CD14-positive monocyte (primary cell): ENCODE measurements at regions not wholly inside any gene's neighbourhood (a gene's known extent, or its start where the extent isn't known, plus 50 kb on each side); places are given as distances from the start of the nearest gene placed in this dataset.

Experiments used
- DNase-seq, 3 donors: peaks; one replicate each; pipeline ENCODE4 v3.0.0-alpha.2; 2011 to 2022
- H2AFZ ChIP-seq: 2 replicates; pipeline ENCODE4 v1.6.0; 2012; ENCODE audit warnings: mild to moderate bottlenecking, low read depth, low read length, inconsistent platforms; ENCODE audit not compliant: insufficient read depth, poor library complexity, severe bottlenecking
- H3K27ac ChIP-seq, 2 donors: 1 replicate in 1 of 2; 2 replicates in 1 of 2; pipeline ENCODE4 v1.5.1; 2012 to 2013; ENCODE audit warnings: low read length in 2 of 2, control low read depth in 1 of 2, inconsistent platforms in 1 of 2, low read depth in 1 of 2, mild to moderate bottlenecking in 1 of 2
- H3K27me3 ChIP-seq, 2 donors: one replicate each; pipeline versions ENCODE4 v1.6.0 to v1.6.1; 2011 to 2013; ENCODE audit warnings: low read length in 2 of 2; ENCODE audit not compliant: control insufficient read depth in 2 of 2, insufficient read depth in 2 of 2
- H3K36me3 ChIP-seq, 2 donors: replicated peaks in 1 of 2; 1 replicate in 1 of 2; 2 replicates in 1 of 2; pipeline versions ENCODE4 v1.5.1 to v1.6.1; 2012 to 2013; ENCODE audit warnings: low read length in 2 of 2, control low read depth in 1 of 2, inconsistent platforms in 1 of 2, mild to moderate bottlenecking in 1 of 2; ENCODE audit not compliant: insufficient read depth in 2 of 2, control insufficient read depth in 1 of 2
- H3K4me1 ChIP-seq, 2 donors: 1 replicate in 1 of 2; 2 replicates in 1 of 2; pipeline versions ENCODE4 v1.5.1 to v1.6.1; 2012 to 2013; ENCODE audit warnings: low read length in 2 of 2, control low read depth in 1 of 2, inconsistent platforms in 1 of 2, mild to moderate bottlenecking in 1 of 2, moderate library complexity in 1 of 2; ENCODE audit not compliant: insufficient read depth in 2 of 2, control insufficient read depth in 1 of 2
- H3K4me2 ChIP-seq: replicated peaks from 2 replicates; pipeline ENCODE3; 2012; ENCODE audit warnings: low read length, moderate library complexity, mild to moderate bottlenecking; ENCODE audit not compliant: poor library complexity, severe bottlenecking; ENCODE audit errors: extremely low read depth
- H3K4me3 ChIP-seq, 3 experiments: fragments of 200-600 bp in 1 of 3; sonication (generic) in 1 of 3; replicated peaks in 1 of 3; 1 replicate in 2 of 3; 2 replicates in 1 of 3; pipeline ENCODE4 v1.5.1; 2011 to 2013; ENCODE audit warnings: low read length in 3 of 3, mild to moderate bottlenecking in 3 of 3, control low read depth in 2 of 3, low read depth in 2 of 3, inconsistent platforms in 1 of 3, moderate library complexity in 1 of 3
- H3K79me2 ChIP-seq: 2 replicates; pipeline ENCODE4 v1.6.0; 2012; ENCODE audit warnings: mild to moderate bottlenecking, control low read depth, inconsistent platforms, low read length, moderate library complexity; ENCODE audit not compliant: insufficient read depth
- H3K9ac ChIP-seq: 2 replicates; pipeline ENCODE4 v1.6.0; 2017; ENCODE audit warnings: low read length, mild to moderate bottlenecking; ENCODE audit not compliant: insufficient read depth, poor library complexity, severe bottlenecking
- H3K9me3 ChIP-seq, 2 donors: replicated peaks in 1 of 2; 1 replicate in 1 of 2; 2 replicates in 1 of 2; pipeline versions ENCODE4 v1.5.1 to v1.6.1; 2012 to 2013; ENCODE audit warnings: low read length in 2 of 2, control low read depth in 1 of 2; ENCODE audit not compliant: control insufficient read depth in 1 of 2, insufficient read depth in 1 of 2
- H4K20me1 ChIP-seq: 2 replicates; pipeline ENCODE4 v1.6.0; 2012; ENCODE audit warnings: mild to moderate bottlenecking, low read length, control low read depth, moderate library complexity; ENCODE audit not compliant: insufficient read depth
- H3K27ac Mint-ChIP-seq, 7 donors: one replicate each; pipeline ENCODE4 v1.8.0; 2020; ENCODE audit warnings: mild to moderate bottlenecking in 7 of 7, mixed read lengths in 7 of 7, moderate library complexity in 6 of 7, inconsistent platforms in 2 of 7
- H3K27me3 Mint-ChIP-seq, 3 donors: one replicate each; pipeline ENCODE4 v1.8.0; 2021 to 2022; ENCODE audit warnings: low read depth in 3 of 3, mild to moderate bottlenecking in 3 of 3, mixed read lengths in 3 of 3, moderate library complexity in 3 of 3, inconsistent platforms in 1 of 3
- H3K36me3 Mint-ChIP-seq, 2 donors: one replicate each; pipeline ENCODE4 v1.8.0; 2020; ENCODE audit warnings: mixed read lengths in 2 of 2, inconsistent platforms in 1 of 2, mild to moderate bottlenecking in 1 of 2
- H3K4me1 Mint-ChIP-seq: one replicate; pipeline ENCODE4 v1.8.0; 2020; ENCODE audit warnings: mild to moderate bottlenecking, mixed read lengths
- H3K4me3 Mint-ChIP-seq, 2 donors: one replicate each; pipeline ENCODE4 v1.8.0; 2020; ENCODE audit warnings: mild to moderate bottlenecking in 2 of 2, mixed read lengths in 2 of 2, moderate library complexity in 1 of 2
- H3K9me3 Mint-ChIP-seq, 7 donors: one replicate each; pipeline ENCODE4 v1.8.0; 2020 to 2022; ENCODE audit warnings: mixed read lengths in 7 of 7, mild to moderate bottlenecking in 6 of 7, moderate library complexity in 6 of 7, inconsistent platforms in 2 of 7
- WGBS: methylation state at CpG from one replicate; pipeline ENCODE4 v1.1.5; 2013; ENCODE audit warnings: missing lambda C conversion rate; ENCODE audit not compliant: insufficient coverage; 5-methylcytosine and 5-hydroxymethylcytosine counted together
- intact Hi-C, 2 donors: fragments of 100-400 bp; cut with micrococcal nuclease; formaldehyde crosslinking; loops; one replicate each; pipeline versions ENCODE4 v1.15.0 to v1.15.1; 2023
- TF ChIP-seq, protein P1 (sequence below): fragments of 200-600 bp; IDR thresholded peaks from one replicate; pipeline ENCODE4 v1.8.0; 2022; ENCODE audit warnings: antibody characterized with exemption, mild to moderate bottlenecking

DNA sequence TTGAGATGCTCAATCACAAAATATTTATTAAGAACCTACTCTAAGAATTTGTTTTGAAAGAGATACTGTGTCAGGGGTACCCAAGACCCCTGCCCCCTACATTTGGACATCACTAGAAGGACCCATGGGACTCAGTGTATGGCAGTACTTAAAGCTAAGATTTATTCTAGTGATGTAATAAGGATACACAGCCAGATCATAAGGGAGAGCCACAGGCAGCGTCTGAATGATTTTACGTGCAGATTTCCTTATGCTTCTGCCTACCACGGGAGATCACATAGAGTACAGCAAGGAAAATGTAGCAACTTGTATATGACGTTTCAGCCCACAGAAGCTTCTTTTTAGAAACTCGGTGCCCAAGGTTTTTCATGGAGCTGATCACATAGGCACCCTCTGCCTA, 172.9 kb downstream of the DEPDC1B start:
- intact Hi-C loops: no loop called here
- no peaks in the 10 kb centered on the region for H3K27me3 ChIP-seq
- H3K27ac ChIP-seq: no peak overlapping the region
- H3K9ac ChIP-seq: no peak overlapping the region
- TF ChIP-seq, protein P1, sequence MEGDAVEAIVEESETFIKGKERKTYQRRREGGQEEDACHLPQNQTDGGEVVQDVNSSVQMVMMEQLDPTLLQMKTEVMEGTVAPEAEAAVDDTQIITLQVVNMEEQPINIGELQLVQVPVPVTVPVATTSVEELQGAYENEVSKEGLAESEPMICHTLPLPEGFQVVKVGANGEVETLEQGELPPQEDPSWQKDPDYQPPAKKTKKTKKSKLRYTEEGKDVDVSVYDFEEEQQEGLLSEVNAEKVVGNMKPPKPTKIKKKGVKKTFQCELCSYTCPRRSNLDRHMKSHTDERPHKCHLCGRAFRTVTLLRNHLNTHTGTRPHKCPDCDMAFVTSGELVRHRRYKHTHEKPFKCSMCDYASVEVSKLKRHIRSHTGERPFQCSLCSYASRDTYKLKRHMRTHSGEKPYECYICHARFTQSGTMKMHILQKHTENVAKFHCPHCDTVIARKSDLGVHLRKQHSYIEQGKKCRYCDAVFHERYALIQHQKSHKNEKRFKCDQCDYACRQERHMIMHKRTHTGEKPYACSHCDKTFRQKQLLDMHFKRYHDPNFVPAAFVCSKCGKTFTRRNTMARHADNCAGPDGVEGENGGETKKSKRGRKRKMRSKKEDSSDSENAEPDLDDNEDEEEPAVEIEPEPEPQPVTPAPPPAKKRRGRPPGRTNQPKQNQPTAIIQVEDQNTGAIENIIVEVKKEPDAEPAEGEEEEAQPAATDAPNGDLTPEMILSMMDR: no peak
- WGBS: 96% methylated on average over 5 of the region's 5 CpGs
- no peaks in the 10 kb centered on the region for H3K79me2 ChIP-seq
- peaks cover 0 to 5% of the 10 kb centered on the region in 2 donors for H3K9me3 ChIP-seq
- no peak overlapping the region for H2AFZ ChIP-seq
- H3K36me3 Mint-ChIP-seq: peaks cover 0 to 2% of the 10 kb centered on the region in 2 donors
- H4K20me1 ChIP-seq: no peaks in the 10 kb centered on the region
- H3K27ac Mint-ChIP-seq: no peak overlapping the region
- peaks cover 0 to 10% (median 3%) of the 10 kb centered on the region in 7 donors for H3K9me3 Mint-ChIP-seq
- no peak overlapping the region for H3K4me2 ChIP-seq
- H3K4me1 ChIP-seq: peaks cover 15 to 20% of the 10 kb centered on the region in 2 donors
- H3K4me1 Mint-ChIP-seq: peaks cover 14% of the 10 kb centered on the region
- DNase-seq: no peak
- H3K27me3 Mint-ChIP-seq: peaks cover 0 to 5% (median 0%) of the 10 kb centered on the region in 3 donors
- H3K4me3 ChIP-seq: no peak overlapping the region
- no peaks in the 10 kb centered on the region for H3K36me3 ChIP-seq
- H3K4me3 Mint-ChIP-seq: no peak overlapping the region

DNA sequence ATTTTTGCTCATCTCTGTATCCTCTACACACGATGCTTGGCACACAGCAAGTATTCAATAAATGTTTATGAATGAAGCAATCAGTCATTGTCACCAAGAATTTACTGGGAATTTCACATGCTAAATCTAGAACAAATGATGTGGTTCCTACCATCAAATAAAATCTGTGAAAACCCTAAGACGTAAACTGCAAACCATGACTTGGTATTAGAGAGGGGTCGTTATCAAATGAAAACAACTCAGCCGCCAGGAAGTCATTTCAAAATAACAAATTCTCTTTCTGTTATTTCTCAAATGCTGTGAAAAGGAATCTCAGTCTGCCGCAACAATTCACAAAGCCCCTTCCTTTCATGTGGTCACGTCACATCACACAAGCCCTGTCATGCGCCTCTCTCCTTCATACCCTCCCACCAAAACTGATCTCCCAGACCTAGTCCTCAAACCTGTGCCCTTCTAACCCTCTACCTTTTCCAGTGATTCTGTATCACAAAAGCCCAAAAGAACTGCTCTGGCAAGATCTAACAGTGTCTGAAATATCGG, 173.6 kb downstream of the DEPDC1B start:
- Histone ChIP-seq H2AFZ (no peak overlapping the region), H3K27me3 (no peaks in the 10 kb centered on the region), H3K27ac (no peak overlapping the region), H3K79me2 (no peaks in the 10 kb centered on the region), H3K9me3 (peaks cover 0 to 5% of the 10 kb centered on the region in 2 donors), H4K20me1 (no peaks in the 10 kb centered on the region), H3K4me2 (no peak overlapping the region), H3K36me3 (no peaks in the 10 kb centered on the region), H3K9ac (no peak overlapping the region), H3K4me1 (peaks cover 21 to 26% of the 10 kb centered on the region in 2 donors), H3K4me3 (no peak overlapping the region)
- Mint-ChIP-seq H3K4me3 (no peak overlapping the region), H3K36me3 (peaks cover 0 to 2% of the 10 kb centered on the region in 2 donors), H3K4me1 (peaks cover 14% of the 10 kb centered on the region), H3K9me3 (peaks cover 0 to 10% (median 3%) of the 10 kb centered on the region in 7 donors), H3K27me3 (peaks cover 0 to 5% (median 0%) of the 10 kb centered on the region in 3 donors), H3K27ac (no peak overlapping the region)
- intact Hi-C loops: no loop called here
- TF ChIP-seq, protein P1: no peak
- DNase-seq: no peak
- no CpG with 5 or more reads among the region's 8 CpGs for WGBS
